NB4 (cell line): ENCODE measurements at regions not wholly inside any gene's neighbourhood (a gene's known extent, or its start where the extent isn't known, plus 50 kb on each side); places are given as distances from the start of the nearest gene placed in this dataset.

Experiments
- CTCF ChIP-seq: IDR thresholded peaks from one replicate; pipeline ENCODE4 v1.5.1; 2012; ENCODE audit warnings: low read depth, low read length
- MYC ChIP-seq: IDR thresholded peaks from 2 replicates; pipeline ENCODE4 v1.6.1; 2011; ENCODE audit warnings: low read depth, low read length
- POLR2A ChIP-seq: IDR thresholded peaks from 2 replicates; pipeline ENCODE4 v1.6.1; 2011; ENCODE audit warnings: mild to moderate bottlenecking; ENCODE audit not compliant: insufficient read length; ENCODE audit errors: extremely low read depth

- TF ChIP-seq CTCF (no peak), POLR2A (no peak), MYC (no peak)
Measured at GRCh38 chr12:30180602-30181001, 396.9 kb upstream of the TMTC1 start.
